ENCODE measurements at regions not wholly inside any gene's neighbourhood (a gene's known extent, or its start where the extent isn't known, plus 50 kb on each side); places are given as distances from the start of the nearest gene placed in this dataset.
"Not testable (repeated sequence)": the region's sequence is repeated elsewhere in the genome, so short reads cannot be mapped to it uniquely, and the experiment has no call there.

- no peak for DNase-seq
Measured at GRCh38 chr14:25843481-25844470, 754.1 kb downstream of the NOVA1 start.

DNA sequence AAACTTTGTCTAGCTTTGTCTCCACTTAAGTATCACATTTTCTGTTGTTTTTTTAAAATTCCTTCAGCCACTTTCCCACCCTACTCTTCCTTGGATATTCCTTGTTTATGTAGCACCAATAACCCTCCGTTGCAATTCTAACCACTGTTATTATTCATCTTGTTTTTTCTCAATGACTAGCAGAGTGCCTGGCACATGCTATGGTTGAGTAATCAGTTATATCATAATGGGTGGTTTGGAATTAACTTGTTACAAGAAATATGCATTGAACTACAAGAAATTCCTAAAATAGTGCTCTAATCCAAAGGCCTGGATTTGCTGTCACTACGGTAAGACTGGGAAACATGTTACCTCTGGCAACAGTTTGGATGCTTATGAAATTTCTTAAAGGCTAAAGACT is 756.6 kb downstream of the NOVA1 start:
- DNase-seq, result no peak

DNA sequence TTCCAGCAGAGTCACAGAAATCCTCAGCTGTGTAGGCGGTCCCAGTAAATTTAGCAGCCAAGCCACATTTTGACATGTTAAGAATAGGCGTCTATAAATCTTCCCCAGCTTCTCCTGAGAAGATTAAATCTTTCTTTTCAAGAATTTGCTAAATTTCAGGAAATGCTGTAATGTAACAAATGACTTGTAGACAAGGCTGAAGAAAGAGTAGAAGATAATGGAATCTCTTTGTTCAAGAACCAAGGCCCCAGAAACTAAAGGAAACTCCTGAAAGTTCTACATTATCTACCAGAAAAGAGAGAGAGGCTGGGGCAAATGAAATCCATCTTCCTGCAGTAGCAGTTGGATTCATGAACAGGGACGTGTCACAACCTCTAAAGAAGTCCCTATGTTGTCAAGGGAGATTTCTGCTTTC is 760.3 kb downstream of the NOVA1 start:
- DNase-seq, result no peak

DNA sequence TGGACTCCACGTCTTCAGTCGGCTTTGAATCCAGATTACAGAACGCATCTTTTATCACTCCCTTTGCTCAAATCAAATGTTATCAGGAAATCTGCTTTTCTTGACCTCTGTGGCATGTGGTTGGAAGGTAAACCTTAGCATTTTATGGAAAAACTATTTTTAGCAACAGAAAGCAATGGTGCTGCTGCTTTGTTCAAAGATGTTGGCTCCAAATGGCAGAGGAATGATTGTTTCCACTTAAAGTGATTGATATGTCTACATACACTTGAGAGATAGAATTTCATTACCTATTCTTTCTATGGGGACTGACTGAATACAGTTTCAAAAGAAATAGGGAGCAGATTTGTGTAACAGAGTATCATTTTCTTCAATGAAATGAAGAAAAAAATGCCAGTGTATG is 761.2 kb downstream of the NOVA1 start:
- DNase-seq, result no peak

- no peak for DNase-seq
Measured at GRCh38 chr14:25833341-25834126, 764.3 kb downstream of the NOVA1 start.

DNA sequence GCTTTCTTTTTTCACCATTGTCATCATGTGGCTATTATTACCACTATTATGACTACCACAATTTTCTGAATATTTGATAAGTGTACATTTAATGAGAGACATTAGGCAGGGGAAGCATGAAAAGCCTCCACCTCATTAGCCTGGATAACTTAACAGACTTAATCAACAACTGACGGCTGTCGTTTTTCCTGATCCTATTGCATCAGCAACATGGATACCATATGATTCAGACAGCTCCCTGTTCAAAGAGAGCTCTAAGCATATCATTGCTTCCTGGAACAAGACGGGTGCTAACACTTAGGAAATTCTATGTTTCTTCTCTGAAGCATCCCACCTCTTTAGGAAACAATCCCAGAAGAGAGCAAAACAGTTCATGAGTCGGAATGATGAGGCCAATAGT is 765.2 kb downstream of the NOVA1 start:
- no peak for DNase-seq

GRCh38 chr14:25828562-25828961 is 769.3 kb downstream of the NOVA1 start:
- DNase-seq, result no peak

DNA sequence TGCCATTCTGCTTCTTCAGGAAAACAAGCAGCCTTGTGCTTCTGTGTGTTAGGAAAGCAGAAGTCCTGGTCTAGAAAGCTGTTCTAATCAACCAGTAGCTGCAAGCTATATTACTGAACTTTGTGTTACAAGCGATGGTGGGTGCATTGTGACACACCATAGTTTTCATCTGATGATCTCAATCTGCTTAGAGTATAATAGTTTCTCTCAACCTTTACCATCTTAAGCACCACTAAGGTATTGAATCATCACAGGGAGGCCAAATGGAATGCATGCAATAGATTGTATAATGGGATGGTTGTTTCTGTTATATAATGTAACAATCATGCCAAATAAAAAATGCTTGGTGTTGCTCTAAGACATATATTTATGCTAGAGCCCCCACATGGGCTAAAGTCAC is 771.7 kb downstream of the NOVA1 start:
- DNase-seq, result no peak

- no peak for DNase-seq
Measured at GRCh38 chr14:25820368-25820767, 770.4 kb upstream of the STXBP6 start.

GRCh38 chr14:25814622-25815021 is 764.7 kb upstream of the STXBP6 start:
- not testable (repeated sequence) for DNase-seq

GRCh38 chr14:25803386-25804018 is 753.6 kb upstream of the STXBP6 start:
- no peak for DNase-seq

DNA sequence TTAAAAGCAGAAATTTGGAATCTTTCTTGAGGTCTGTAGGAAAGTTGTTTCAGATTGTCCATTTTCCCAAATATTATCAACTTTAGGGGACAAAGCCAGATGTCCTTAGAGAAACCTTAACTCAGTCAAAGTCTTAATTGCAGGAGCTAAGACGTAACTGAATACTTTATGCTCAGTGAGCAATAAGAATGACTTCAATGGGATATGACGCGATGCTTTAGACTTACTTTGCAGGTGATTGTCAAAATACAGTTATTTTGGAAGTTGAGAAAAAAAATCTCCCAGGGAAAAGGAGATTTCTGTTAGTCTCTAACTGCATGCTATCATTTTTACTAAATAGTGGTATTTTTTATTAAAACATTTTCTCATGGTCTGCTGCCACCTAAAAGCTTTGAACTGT is 750.9 kb upstream of the STXBP6 start:
- DNase-seq, result no peak

DNA sequence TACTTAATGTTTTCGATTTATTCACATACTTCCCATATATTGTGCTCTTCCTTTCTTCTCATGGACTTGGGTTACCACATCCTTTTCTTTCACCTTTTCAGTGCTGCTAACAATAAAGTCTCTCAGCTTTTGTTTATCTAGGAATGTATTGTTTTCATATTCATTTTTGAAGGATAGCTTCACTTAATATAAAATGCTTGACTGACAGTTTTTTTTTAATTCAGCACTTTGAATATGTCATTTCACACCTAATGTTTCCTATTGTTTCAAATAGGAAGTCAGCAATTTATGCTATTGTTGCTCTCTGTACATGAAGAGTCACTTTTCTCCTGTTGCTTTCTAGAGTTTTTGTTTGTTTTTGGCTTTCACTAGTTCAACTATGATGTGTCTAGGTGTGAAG is 738.3 kb upstream of the STXBP6 start:
- no peak for DNase-seq

GRCh38 chr14:25765909-25766308 is 716.0 kb upstream of the STXBP6 start:
- DNase-seq, result no peak

DNA sequence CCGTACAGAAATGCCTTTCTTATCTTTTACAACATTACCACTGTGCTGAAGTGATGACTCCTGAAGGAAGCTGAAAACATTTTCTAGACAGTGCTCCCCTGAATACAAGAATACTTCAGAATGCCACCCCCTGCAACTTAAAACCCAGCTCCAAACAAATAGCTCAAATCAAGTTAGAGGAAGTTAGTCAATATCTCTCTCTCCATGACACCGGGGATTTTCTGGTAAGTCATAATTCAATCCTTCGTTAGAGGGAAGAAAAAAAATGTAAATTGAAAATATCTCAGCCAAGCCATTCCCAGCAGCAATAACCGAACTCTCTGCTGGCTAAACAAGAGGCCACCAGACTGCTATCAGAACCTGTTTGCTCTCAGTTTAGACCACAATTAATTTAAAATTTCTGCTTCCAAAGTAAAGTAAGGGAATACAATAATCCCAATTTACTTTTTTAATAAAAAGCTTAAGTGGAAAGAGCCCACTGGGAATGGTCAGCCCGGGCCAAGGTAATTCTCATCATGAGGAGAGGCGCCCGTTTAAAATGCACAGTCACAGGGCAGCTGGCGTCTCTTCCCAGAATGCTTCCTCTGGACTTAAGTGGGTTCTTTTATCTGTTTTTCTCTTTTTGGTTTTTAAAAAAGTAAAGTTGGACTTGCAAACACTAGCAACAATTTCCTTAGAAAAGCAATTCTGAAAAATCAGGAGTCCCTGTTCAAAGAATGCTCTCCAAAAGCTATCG is 710.1 kb upstream of the STXBP6 start:
- no peak for DNase-seq

DNA sequence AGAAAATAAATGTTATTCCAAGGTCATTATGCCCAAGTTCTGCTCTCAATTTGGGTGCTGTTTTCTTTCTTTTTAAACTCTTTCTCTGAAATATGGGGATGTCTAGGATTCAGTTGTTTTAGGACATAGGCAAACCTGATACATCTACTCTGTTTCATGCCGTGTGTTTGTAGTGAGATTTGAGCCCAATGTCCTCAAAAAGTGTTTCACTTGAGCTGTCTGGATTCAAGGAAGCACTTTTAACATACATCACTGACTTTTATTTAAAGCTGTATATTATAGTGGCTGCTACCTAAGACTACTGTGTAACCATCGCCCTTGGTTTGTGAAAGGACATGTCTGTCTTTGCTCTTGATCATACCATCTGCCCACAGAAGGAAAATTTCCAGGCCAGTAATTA is 709.3 kb upstream of the STXBP6 start:
- DNase-seq, result no peak

- DNase-seq, result no peak
Measured at GRCh38 chr14:25757364-25757763, 707.4 kb upstream of the STXBP6 start.

DNA sequence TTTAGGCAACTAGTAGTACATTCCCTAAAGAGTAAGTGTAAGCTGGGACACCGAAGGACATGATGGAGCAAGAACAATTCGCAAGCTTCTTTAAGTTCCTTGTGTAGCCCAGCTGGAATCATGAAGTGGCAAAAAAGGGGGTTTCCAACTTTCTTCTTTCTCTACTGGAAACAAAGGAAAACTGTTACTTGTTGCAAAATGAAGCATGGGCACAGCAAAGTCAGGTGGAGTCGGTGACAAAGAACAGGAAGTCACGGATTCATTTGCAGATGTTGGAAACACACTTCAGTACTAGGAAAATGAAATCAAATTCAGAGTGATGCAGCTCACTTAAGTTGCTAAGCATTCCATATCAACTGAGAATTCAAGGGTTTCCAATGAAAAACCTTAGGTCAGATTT is 706.9 kb upstream of the STXBP6 start:
- no peak for DNase-seq

DNA sequence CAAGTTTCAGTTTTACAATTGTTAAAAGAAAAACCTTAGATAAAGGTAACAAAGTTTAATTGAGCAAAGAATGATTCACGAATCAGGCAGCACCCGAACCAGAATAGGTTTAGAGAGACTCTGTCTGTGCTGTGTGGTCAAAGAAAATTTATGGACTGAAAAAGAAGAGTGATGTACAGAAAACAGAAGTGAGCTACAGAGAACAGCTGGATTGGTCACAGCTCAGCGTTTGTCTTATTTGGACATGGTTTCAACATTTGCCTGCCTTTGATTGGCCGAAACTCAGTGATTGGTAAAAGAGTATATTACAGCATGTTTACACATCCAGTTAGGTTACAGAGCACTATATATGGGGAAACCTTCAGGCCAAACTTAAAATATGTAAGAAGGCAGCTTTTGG is 703.2 kb upstream of the STXBP6 start:
- DNase-seq, result no peak

DNA sequence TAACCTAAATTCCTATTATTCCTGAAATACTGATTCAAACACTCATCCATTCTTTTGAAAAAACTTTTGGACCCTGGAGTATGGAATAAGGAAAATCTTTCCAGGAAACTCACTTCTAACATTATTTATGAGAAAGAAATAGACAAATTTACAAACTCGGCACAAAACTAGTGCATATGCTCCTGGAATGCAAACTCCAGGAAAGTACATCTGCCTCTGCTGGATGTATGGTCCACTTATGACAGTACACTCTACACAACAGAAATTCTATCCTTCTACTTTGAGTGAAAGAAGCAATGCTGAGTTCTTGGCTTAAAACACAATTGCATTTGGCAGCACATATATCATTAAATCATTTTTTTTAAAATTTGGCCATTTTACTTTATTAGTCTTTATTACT is 700.5 kb upstream of the STXBP6 start:
- DNase-seq, result no peak

All from HCEC 1CT (cell line).